ENCODE measurements at regions not wholly inside any gene's neighbourhood (a gene's known extent, or its start where the extent isn't known, plus 50 kb on each side); places are given as distances from the start of the nearest gene placed in this dataset.

DNA sequence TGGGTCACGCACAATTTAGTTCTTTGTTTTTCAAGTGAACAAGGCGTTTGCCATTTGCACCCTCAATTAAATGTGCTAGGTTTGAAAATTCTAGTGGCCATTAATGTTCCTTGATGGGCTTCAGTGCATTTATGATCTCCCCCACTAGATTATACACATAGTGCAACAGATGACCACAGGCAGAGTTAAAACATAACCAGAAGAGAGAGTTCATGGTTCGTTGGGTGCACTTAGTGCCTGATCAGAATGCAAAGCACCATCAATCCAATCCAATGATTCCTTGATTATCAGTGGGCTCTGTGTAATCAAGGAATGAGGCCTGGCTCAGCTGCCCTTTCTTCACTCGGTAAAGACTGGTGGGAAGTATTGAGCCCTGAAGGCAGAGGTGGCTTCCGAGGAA is 334.5 kb downstream of the PRDM2 start:
- no peak overlapping the region for H3K27ac ChIP-seq
- no peaks in the 10 kb centered on the region for H3K36me3 ChIP-seq
- TF ChIP-seq CTCF (IDR thresholded peaks at IDR 0.05), result no peak
- no peaks in the 10 kb centered on the region for H3K9me3 ChIP-seq
- ATAC-seq (ENCODE audit: insufficient number of reproducible peaks, low FRiP score, low read depth) (no peak), DNase-seq (ENCODE audit: low spot score) (no peak)
- no peaks in the 10 kb centered on the region for H3K27me3 ChIP-seq (replicated peaks; ENCODE audit: insufficient read depth)
- no peak overlapping the region for H3K4me3 ChIP-seq
- H3K4me1 ChIP-seq (ENCODE audit: control insufficient read depth in 1 of 2, low read depth in 2 of 2), result no peaks in the 10 kb centered on the region

DNA sequence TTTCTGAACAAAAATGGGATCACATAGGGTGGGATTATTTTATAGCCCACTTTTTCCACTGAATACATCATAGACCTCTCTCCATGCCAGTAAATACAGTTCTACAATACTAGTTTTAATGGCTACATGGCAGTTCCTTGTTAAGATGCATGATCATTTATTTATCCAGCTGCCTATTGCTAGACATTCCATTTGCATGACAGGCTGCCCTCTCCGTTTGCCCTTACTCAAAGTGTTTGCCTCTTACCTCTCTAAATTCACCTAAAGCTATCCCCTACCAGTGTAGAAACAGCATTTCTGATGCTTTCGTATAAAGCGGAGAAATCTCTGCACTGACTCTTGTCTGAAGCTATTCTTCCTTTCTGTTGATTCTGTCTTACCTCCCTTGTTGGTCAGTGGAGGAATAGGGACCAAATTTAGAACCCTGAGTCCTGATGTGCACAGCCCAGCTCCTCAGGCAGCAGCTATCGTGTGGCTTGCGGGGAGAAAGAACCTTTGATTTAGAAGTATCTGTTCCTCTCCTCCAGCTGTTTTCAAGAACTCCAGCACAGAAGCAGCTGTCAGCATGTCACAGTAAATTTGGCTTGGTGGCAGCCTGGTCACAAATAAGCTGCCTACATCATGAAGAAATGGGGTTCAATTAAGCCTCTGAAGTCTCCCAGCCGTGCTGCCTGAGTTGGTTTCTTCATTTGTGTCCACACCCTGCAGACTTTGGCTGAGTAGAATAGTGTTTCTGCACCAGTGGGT is 337.3 kb downstream of the PRDM2 start:
- Histone ChIP-seq H3K27me3 (replicated peaks; ENCODE audit: insufficient read depth) (no peaks in the 10 kb centered on the region), H3K27ac (no peak overlapping the region), H3K4me1 (ENCODE audit: control insufficient read depth in 1 of 2, low read depth in 2 of 2) (no peaks in the 10 kb centered on the region), H3K9me3 (peaks cover 8% of the 10 kb centered on the region), H3K36me3 (no peaks in the 10 kb centered on the region), H3K4me3 (no peak overlapping the region)
- no peak for TF ChIP-seq CTCF (IDR thresholded peaks at IDR 0.05)
- ATAC-seq (ENCODE audit: insufficient number of reproducible peaks, low FRiP score, low read depth), result no peak
- no peak for DNase-seq (ENCODE audit: low spot score)

GRCh38 chr1:14039582-14040430 is 339.8 kb downstream of the PRDM2 start:
- H3K9me3 ChIP-seq, result peaks cover 11% of the 10 kb centered on the region
- H3K4me1 ChIP-seq (ENCODE audit: control insufficient read depth in 1 of 2, low read depth in 2 of 2), result no peaks in the 10 kb centered on the region
- ATAC-seq (ENCODE audit: insufficient number of reproducible peaks, low FRiP score, low read depth), result no peak
- H3K27ac ChIP-seq, result no peak overlapping the region
- no peak for DNase-seq (ENCODE audit: low spot score)
- TF ChIP-seq CTCF (IDR thresholded peaks at IDR 0.05), result no peak
- no peak overlapping the region for H3K4me3 ChIP-seq
- H3K27me3 ChIP-seq (replicated peaks; ENCODE audit: insufficient read depth), result no peaks in the 10 kb centered on the region
- H3K36me3 ChIP-seq, result no peaks in the 10 kb centered on the region

DNA sequence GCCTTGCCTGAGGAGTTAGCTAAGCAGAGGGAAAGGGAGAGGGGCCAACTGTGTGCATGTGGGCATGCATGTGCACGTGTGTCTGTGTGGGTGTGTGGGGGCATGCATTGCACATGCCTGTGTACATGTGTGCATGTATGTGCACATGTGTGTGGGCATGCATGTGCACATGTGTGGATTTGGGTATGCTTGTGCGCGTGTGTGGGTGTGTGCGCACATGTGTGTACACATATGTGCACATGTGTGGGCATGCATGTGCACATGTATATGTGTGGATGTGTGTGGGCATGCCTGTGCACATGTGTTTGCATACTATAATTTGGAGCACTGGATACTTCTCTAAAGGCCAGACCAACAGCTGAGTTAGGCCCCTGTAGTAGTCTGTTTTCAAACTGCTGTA is 350.0 kb downstream of the PRDM2 start:
- Histone ChIP-seq H3K27me3 (replicated peaks; ENCODE audit: insufficient read depth) (no peaks in the 10 kb centered on the region), H3K9me3 (no peaks in the 10 kb centered on the region), H3K4me3 (no peak overlapping the region), H3K36me3 (no peaks in the 10 kb centered on the region), H3K27ac (no peak overlapping the region), H3K4me1 (ENCODE audit: control insufficient read depth in 1 of 2, low read depth in 2 of 2) (no peaks in the 10 kb centered on the region)
- no peak for TF ChIP-seq CTCF (IDR thresholded peaks at IDR 0.05)
- ATAC-seq (ENCODE audit: insufficient number of reproducible peaks, low FRiP score, low read depth) (no peak), DNase-seq (ENCODE audit: low spot score) (no peak)

DNA sequence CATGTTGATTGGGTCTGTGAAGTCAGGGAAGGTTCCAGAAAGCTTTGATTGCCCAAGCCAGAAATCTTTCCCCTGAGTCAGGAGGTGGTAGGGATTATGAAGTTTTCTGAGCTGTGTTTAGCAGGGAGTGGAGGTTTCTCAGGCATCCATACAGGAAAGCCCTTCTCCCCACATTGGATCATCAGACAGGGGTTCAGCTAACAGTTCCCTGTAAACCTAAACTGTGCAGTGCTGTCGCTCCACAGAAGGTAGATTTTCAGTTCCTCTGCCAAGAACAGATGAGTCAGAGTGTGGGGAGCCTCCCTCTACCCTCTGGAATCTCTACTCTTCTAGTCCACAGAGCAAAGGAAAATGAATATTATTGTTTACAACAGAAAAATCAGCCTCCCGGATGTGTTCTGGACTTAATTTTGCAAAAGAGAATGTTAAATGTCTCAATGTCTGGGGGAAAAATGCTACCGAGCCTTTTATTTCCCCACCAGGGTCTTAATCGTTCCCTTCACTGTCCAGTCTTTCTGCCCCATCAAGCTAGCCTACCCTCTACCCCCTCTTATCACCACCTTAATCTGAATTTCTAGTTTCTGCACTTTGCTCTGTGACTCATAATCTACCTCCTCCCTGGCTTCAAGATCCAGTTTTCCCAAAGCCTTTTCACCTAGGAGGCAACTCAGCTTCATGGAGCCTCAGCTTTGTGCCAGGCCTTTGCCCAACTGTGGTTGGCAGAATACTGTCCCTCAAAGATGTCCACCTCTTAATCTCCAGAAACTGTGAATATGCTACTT is 355.6 kb downstream of the PRDM2 start:
- Histone ChIP-seq H3K27me3 (replicated peaks; ENCODE audit: insufficient read depth) (no peaks in the 10 kb centered on the region), H3K4me1 (ENCODE audit: control insufficient read depth in 1 of 2, low read depth in 2 of 2) (no peaks in the 10 kb centered on the region), H3K36me3 (no peaks in the 10 kb centered on the region), H3K27ac (no peak overlapping the region), H3K9me3 (no peaks in the 10 kb centered on the region), H3K4me3 (no peak overlapping the region)
- no peak for ATAC-seq (ENCODE audit: insufficient number of reproducible peaks, low FRiP score, low read depth)
- no peak for DNase-seq (ENCODE audit: low spot score)
- no peak for TF ChIP-seq CTCF (IDR thresholded peaks at IDR 0.05)
